ENCODE measurements at regions not wholly inside any gene's neighbourhood (a gene's known extent, or its start where the extent isn't known, plus 50 kb on each side); places are given as distances from the start of the nearest gene placed in this dataset.
"Not testable (repeated sequence)": the region's sequence is repeated elsewhere in the genome, so short reads cannot be mapped to it uniquely, and the experiment has no call there.

GRCh38 chr7:92914645-92915044 is 78.3 kb upstream of the CDK6 start:
- no peak for FAIRE-seq

- FAIRE-seq: no peak
These were observed 77.5 kb upstream of the CDK6 start for GRCh38 chr7:92913849-92914248.

GRCh38 chr7:92910976-92911375 is 74.6 kb upstream of the CDK6 start:
- no peak for FAIRE-seq

- no peak for FAIRE-seq
These were observed 73.5 kb upstream of the CDK6 start for GRCh38 chr7:92909686-92910475.

GRCh38 chr7:92904244-92905131 is 68.1 kb upstream of the CDK6 start:
- FAIRE-seq: no peak

- no peak for FAIRE-seq
These were observed 62.4 kb upstream of the CDK6 start for GRCh38 chr7:92898798-92899197.

- not testable (repeated sequence) for FAIRE-seq
These were observed 58.5 kb upstream of the CDK6 start for GRCh38 chr7:92894857-92895256.

- FAIRE-seq: no peak
These were observed 52.7 kb upstream of the CDK6 start for GRCh38 chr7:92889081-92889480.

All from endometrium (tissue), 2 donors.